Vagina (tissue), 2 donors: ENCODE measurements at regions not wholly inside any gene's neighbourhood (a gene's known extent, or its start where the extent isn't known, plus 50 kb on each side); places are given as distances from the start of the nearest gene placed in this dataset.

Source experiments
- CTCF ChIP-seq, 3 experiments: fragments of 450-650 bp in 2 of 3; fragments of 200-600 bp in 1 of 3; sonication (generic) in 1 of 3; IDR thresholded peaks; one replicate each; pipeline ENCODE4 v1.5.1; 2017 to 2019; ENCODE audit warnings: antibody characterized with exemption in 3 of 3, mild to moderate bottlenecking in 2 of 3, moderate library complexity in 2 of 3
- POLR2A ChIP-seq, 2 donors: fragments of 450-650 bp; IDR thresholded peaks; one replicate each; pipeline ENCODE4 v1.6.1; 2017; ENCODE audit warnings: antibody characterized with exemption in 2 of 2, mild to moderate bottlenecking in 2 of 2, moderate library complexity in 2 of 2
- POLR2AphosphoS5 ChIP-seq, 2 donors: sonication (generic); formaldehyde crosslinking; IDR thresholded peaks; one replicate each; pipeline ENCODE4 v1.9.0; 2017; ENCODE audit warnings: antibody characterized with exemption in 2 of 2, mild to moderate bottlenecking in 2 of 2, low read depth in 1 of 2; ENCODE audit not compliant: insufficient read depth in 1 of 2

GRCh38 chr6:105831311-105832097 lies 254.6 kb upstream of the PRDM1 start:
- TF ChIP-seq CTCF (IDR thresholded peaks at IDR 0.05) (no peak), POLR2AphosphoS5 (IDR thresholded peaks at IDR 0.05; ENCODE audit: insufficient read depth in 1 of 2, low read depth in 1 of 2) (no peak), POLR2A (IDR thresholded peaks at IDR 0.05) (no peak)
